ENCODE measurements at regions not wholly inside any gene's neighbourhood (a gene's known extent, or its start where the extent isn't known, plus 50 kb on each side); places are given as distances from the start of the nearest gene placed in this dataset.
"Not testable (repeated sequence)": the region's sequence is repeated elsewhere in the genome, so short reads cannot be mapped to it uniquely, and the experiment has no call there.

DNA sequence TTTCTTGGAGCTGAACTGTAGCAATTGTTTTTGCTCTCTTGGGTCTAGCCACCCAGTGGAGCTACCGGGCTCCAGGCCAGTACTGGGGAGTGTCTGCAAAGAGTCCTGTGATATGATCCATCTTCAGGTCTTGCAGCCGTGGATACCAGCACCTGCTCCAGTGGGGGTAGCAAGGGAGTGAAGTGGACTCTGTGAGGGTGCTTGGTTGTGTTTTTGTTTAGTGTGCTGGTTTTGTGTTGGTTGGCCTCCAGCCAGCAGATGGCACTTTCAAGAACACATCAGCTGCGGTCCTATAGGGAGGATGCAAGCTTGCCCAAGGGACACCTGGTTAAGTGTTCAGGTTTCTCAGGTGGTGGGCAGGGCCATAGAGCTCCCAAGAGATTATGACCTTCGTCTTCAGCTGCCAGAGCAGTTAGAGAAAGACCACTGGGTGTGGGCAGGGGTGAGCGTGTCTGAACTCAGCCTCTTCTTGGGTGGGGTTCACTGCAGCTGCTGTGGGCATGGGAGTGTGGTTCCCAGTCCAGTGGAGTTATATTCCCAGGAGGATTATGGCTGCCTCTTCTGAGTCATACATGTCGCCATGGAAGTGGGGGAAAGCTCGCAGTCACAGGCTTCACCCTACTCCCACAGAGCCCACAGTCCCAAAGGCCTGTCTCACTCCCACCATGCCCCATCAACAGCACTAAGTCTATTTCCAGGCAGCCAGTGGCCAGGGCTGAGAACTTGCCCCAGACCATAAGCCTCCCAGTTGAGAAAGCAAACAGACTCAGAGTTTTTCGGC is 811.6 kb downstream of the GLUD2 start:
- DNase-seq (ENCODE audit: low read depth) = no peak

DNA sequence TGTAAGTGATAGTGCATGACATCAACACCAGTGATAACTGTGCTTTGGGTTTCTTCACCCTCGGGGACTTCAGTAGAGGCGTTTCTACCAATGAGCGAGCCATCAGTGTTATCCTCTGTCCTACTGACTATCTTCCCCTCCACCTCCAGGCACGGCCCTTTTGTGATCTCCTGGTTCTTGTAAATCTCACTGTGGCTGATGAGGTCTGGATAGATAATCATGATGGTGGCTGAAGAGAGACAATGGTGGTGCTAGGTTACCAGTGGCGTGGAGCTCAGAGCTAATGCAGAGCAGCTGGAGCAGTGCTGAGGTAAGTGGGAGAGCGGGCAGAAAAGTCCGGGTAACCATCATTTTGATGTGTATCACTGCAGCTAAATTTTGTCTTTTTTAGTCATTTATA is 816.6 kb downstream of the GLUD2 start:
- no peak for DNase-seq (ENCODE audit: low read depth)

DNA sequence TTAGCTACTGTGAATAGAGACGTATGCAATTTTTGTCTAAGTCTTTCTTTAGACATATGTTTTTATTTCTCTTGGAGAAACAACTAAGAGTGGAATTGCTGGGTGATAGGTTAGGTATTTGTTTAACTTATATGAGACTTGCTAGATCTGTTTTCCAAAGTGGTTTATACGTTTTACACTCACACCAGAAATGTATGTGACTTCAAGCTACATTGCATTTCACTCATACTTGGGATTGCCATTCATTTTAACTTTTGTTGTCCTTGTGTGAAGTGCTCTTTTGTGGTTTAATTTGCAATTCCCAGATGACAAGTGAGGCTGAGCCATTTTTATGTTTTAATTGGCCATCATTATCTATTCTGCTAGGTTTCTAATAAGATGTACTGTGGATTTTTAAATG is 817.2 kb downstream of the GLUD2 start:
- DNase-seq (ENCODE audit: low read depth) = no peak

DNA sequence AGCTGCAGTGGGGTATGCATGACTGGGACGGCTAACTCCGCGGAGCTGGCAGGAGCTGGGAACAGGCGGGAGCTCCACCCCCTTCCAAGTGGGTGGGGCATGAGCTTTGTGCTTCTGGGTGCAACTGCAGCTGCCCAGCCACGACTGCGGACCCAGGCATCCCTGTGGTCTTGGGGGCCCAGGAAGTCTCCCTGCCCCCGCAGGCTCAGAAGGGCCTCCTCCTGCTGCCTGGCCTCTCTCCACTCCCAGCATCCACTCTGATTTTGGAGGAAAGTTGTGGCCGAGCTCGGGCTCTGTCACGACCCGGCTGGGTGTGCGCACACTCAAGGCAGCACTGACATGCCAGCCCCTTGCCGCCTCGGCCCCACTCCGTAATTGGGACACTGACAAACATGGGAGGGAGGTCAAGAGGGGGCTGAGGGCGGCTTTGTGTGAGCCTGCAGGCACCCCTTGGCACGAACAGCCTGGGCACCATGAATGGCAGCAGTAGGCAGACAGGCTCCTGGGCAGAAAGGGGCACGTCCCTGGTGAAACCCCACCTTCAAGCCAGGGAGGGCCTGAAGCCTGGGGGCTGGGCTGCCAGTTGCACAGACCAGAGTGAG is 822.6 kb downstream of the GLUD2 start:
- no peak for DNase-seq (ENCODE audit: low read depth)

DNA sequence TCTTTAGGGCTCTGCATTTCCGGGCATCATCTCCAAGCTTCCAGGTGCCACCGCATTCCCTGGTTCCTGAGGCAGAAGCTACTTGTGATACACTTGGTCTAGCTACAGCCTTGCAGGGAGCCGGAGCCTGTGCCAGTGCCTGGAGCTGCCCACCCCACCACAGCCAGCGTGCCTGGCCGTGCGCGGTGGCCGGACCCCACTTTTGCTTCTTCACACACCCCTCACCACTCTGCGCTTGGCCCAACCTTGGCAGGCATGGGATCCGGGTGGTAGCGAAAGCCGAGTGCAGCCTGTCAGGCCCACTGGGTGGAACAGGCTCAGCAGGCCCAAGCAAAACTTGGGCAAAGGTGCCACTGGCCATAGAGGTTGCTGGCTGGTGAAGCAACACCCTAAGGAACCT is 823.7 kb downstream of the GLUD2 start:
- no peak for DNase-seq (ENCODE audit: low read depth)

DNA sequence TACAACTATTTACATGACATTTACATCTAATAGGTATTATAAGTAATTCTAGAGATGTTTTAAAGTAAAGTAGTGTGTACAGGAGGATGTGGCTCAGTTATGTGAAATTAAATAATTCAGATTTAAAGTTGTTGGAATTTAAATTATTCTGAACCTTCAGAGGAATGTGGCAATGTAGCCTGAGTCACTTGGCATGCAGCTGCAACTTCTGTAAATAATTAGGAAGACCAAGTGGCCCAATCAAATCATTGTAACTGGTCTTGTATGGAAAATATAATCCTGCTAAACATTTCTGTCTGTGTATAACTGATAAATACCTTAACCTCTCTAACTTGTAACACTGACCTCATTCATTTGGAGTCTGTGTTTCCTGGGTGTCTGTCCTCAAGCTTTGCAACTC is 828.9 kb downstream of the GLUD2 start:
- DNase-seq (ENCODE audit: low read depth) = peak; percentile 56

DNA sequence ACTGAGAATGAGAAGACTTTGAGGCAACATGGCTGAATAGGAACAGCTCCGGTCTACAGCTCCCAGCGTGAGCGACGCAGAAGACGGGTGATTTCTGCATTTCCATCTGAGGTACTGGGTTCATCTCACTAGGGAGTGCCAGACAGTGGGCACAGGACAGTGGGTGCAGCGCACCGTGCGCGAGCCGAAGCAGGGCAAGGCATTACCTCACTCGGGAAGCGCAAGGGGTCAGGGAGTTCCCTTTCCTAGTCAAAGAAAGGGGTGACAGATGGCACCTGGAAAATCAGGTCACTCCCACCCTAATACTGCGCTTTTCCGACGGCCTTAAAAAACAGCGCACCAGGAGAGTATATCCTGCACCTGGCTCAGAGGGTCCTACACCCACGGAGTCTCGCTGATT is 829.9 kb downstream of the GLUD2 start:
- DNase-seq (ENCODE audit: low read depth) = not testable (repeated sequence)

DNA sequence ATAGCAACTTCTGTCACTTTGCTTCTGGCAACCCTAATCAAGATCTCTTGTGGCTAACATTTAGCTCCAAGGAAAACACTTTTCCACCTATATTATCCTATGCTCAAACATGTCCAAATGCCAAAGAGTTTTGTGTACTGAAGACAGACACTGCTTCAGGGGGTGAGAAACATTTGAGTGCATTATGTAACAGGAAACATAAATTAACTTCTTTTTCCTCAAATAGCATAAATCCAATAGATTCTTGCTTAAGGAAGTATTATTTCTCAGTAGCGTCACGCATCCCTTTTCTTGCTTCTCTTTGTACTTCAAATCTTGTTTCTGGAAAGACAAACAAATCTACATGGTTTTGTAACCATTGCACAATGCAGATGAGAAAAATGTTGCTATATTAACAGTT is 839.1 kb downstream of the GLUD2 start:
- DNase-seq (ENCODE audit: low read depth) = no peak

DNA sequence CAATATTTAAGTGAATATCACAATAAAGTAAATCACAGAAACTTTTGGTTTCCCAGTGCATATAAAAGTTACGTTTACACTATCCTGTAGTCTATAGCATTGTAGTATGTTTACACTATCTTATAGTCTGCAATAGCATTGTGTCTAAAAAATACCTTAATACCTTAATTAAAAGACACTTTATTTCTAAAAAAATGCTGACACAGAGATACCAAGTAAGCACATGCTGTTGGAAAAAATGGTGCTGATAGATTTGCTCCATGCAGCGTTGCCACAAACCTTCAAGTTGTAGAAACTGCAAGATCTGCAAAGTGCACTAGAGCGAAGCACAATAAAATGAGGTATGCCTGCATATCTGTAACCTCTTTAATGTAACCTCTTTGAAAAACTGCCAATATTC is 847.3 kb downstream of the GLUD2 start:
- no peak for DNase-seq (ENCODE audit: low read depth)

DNA sequence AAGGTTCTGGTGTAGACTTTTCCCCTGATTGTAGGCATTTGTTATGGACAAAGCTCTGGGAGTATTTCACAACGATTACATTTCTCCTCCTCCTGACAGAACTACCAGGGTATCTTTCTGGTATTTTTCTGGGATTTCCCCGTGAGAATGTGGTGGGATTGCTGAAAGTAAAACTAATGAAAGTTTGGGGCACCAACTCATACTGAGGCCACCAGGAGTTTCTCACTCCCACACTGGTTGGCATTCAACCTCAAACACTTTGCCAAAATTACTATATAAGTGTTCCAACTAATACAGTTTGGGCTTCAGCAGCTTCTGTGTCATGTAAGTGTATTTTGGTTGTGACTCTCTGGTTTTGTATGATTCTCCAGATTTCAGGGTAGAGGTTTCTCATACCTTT is 855.1 kb downstream of the GLUD2 start:
- no peak for DNase-seq (ENCODE audit: low read depth)

DNA sequence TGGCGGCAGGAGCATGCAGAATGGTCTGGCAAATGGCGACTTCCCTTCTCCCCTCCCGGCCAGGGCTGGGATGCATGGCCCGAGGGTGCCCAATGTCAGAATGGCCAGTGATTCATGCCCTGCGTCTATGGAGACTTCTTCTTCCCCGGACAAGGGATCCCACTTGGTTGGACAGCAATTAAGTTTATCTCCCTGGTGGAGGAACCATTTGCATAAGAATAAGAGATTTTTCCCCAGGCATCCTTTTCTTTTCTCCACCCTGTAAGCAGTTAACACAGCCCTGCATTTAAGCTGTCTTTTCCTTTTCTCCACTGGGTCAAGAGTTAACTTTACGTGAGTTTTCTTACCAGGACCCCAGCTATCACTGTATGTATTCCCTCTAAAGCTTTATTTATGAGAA is 856.6 kb downstream of the GLUD2 start:
- no peak for DNase-seq (ENCODE audit: low read depth)

DNA sequence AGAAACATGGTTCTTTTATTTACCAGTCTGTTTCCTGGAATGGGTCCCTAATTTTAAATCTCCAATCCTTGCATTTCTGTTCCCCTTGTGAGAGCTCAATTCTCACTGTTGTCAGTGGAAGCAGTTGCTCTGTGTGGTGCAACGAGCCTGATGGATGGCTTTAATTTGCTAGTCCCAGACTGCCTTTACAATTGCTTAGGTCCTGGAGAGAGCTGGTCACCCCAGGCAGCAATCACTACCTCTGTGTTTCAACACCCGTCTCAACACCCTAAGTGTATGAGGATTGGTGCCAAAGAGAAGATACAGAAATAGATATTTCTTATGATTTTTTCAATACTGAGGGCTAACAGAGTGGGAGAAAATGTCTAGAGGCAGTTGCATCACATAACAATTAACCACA is 873.8 kb downstream of the GLUD2 start:
- DNase-seq (ENCODE audit: low read depth) = no peak

DNA sequence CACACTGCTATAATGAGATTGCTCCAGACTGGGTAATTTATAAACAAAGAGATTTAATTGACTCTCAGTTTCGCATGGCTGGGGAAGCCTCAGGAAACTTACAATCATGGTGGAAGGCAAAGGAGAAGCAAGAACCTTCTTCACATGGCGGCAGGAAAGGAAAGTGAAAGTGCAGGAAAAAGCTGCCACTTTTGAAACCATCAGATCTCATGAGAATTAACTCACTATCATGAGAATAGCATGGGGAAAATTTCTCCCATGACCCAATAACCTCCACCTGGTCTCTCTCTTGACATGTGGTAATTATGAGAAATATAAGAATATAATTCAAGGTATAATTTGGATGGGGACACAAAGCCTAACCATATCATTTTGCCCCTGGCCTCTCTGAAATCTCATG is 884.2 kb downstream of the GLUD2 start:
- DNase-seq (ENCODE audit: low read depth) = no peak

DNA sequence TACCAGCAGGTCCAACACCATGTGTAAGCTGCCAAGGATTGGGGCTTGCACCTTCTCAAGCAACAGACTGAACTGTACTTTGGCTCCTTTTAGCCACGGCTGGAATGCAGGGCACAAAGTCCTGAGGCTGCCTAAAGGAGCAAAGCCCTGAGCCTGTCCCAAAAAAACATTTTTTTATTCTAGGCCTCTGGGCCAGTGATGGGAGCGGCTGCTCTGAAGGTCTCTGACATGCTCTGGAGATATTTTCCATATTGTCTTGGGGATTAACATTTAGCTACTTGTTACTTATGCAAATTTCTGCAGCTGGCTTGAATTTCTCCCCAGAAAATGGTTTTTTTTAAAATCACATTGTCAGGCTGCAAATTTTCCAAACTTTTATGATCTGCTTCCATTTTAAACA is 885.3 kb downstream of the GLUD2 start:
- no peak for DNase-seq (ENCODE audit: low read depth)

DNA sequence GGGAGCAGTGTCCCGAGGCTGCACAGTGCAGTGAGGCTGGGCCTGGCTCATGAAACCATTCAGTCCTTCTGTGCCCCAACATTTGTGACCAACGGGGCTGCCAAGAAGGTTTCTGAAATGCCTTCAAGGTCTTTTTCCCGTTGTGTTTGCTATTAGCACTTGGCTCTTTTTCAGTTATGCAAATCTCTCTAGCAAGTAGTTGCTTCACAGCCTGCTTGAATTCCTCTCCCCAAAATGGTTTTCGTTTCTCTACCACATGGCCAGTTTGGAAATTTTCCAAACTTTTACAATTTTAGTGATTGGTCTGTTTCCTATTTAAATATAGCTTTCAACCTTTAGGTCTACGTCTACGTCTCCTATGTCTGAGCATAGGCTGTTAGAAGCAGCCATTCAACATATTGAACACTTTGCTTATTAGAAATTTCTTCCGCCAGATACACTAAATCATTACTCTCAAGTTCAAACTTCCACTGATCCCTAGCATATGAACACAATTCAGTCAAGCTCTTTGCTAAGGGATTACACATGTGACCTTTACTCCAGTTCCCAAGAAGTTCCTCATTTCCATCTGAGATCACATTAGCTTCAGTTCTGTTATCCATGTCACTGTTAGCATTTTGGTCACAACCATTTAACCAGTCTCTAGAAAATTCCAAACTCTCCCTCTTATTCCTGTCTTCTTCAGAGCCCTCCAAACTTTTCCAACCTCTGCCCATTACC is 901.8 kb downstream of the GLUD2 start:
- DNase-seq (ENCODE audit: low read depth) = no peak

DNA sequence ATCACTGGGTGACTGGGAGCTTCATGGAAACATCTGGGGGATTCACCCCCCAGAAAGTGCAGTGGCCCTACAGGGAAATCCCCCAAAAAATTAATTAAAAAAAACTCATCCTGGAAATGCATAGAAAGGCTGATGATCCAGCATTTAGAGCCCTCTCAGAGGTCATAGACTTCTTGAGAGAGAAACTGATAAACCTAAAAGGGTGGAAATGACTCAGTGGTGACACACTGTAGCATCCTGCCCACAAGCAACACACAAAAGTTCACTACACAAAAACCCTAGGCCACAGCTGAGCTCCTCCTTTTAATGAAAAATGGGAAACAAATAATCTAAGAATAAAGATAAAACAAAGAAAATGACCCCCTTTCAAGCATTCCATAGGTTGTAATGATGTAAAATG is 911.5 kb downstream of the GLUD2 start:
- DNase-seq (ENCODE audit: low read depth) = no peak

DNA sequence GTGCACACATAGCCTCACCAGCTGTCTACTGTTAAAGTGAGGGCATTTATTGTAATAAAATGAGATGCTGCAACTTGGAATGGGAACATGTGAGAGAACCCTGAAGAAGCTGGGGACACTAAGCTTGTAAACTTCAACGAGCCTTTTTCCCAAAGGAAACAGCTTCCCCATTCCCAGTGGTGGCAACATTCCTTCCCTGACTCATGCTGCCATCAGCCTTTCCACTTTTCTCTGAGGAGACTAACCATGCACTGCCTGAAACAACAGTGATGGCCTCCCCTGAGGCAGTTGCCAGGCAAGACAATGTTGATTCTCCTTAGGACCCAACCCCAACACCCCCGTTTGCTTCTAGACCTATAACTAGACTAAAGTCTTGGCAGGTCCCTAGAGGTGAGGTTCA is 928.3 kb downstream of the GLUD2 start:
- no peak for DNase-seq (ENCODE audit: low read depth)

DNA sequence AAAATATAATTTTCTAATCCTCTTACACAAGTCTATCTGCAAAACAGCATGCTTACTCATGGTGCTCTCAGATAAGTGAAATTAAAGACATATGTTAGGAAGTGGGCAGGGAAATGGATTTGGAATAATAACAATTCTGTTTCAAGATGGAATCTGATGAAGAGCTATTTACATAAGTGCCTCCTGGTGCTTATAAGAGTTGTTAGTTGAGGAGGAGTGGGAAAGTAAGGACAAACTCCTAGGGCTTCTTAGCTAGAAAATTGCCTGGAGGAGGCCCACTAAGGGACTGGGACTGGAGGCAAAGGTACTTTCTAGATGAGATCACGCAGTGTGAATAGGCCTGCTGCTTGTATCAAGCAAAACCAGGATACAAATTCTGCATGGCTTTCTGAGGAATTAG is 939.8 kb downstream of the GLUD2 start:
- DNase-seq (ENCODE audit: low read depth) = peak; percentile 37

DNA sequence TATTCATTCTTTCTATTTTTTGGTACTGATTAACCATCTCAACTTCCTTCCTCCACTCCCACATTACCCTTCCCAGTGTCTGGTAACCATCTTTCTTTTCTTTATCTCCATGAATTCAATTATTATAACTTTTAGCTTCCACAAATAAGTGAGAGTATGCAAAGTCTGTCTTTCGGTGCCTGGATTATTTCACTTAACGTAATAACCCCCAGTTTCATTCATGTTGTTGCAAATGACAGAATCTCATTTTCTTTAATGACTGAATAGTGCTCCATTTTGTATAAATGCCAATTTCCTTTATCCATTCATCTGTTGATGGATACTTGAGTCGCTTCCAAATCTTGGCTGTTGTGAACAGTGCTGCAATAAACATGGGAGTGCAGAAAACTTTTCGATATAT is 940.4 kb downstream of the GLUD2 start:
- DNase-seq (ENCODE audit: low read depth) = no peak

DNA sequence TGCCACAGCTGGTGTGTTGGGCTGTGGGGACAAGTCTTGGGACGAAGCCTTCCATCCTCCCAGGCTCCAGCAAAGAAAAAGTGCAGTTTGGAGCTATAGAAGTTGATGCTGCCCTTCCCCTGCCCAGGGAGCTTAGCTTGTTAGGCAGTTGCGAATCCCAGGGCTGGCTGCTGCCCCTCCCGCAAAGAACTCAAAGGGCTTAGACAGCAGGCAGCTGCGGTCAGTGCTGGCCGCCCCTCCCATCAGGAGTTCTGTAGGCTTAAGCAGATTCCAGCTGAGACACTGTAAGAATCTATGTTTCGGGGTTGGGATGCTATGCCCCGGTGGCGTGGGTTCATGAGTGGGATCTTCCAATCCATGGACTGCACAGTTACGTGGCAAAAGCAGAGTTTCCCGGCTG is 956.7 kb downstream of the GLUD2 start:
- DNase-seq (ENCODE audit: low read depth) = no peak

DNA sequence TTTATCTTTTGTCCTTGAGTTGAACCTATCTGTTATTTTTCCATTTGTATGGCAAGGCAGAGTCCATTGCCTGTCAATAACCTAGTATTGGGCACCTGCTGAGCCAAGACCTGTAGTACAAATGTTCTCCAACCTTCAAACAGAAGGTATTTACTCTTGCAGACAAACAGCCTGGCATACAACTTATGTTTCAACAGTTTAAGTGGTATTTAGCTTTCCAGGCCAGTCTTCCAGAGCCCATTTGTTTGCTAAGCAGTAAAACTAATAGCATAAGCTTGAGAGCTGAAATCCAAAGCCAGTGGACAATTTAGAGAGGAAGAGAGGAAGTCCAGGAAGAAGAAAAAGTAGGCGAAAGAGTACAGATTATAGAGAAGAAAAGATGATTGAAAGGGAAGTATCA is 979.3 kb downstream of the GLUD2 start:
- no peak for DNase-seq (ENCODE audit: low read depth)

DNA sequence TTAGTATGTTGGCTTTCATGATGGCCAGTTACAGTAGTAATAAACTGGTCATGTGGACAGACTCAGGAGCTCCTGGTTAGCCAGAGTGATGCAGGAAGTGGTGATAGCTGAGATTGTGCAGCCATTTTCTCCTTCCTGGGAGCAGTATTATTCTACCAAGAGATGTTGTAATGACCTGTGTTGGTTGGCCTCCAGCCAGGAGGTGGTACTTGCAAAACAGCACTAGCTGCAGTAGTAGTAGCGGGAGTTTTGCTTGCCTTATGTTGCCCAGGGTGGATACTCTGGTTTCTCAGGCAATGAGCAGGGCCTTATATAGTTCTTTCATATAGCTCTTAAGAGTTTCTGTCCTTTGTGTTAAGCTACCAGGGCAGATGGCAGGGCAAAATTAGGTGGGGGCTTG is 998.8 kb downstream of the GLUD2 start:
- DNase-seq (ENCODE audit: low read depth) = no peak

DNA sequence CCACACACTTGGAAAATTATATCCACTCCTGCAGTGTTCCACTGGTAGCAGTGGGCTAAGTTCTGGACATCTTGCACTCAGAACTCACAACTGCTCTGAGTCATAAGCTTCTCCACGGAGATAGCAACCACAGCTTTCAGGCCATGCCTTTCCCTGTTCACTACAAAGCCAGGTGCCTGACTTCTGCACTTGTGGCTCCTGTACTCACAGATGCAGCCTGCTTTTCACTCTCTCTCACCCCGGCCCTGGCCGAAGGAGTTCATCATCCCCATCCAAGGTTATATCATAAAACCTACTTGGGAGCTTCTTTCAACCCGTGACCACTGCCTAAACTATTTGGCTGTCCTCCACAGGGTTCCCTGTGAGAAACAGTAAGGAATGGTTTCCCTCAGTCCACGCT is 999.4 kb downstream of the GLUD2 start:
- no peak for DNase-seq (ENCODE audit: low read depth)

DNA sequence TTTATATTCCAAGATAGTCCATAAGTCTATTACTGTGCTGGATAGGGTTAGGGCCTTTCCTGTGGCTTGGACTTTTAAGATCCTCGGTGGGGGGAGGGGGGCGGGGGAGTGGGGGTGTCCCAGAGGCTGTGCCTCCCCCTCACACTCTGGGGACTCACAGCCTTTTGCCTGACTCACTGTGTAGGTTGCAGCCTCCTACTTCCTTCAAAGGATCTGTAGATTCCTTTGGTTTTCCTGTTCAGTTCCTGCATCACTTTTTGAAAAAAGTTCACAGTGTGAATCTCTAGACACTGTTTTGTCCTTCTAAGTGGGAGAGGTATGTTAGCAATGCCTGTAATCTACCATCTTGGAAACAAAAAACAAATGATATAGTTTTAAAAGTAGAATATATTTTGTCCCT is 999.9 kb downstream of the GLUD2 start:
- no peak for DNase-seq (ENCODE audit: low read depth)
